HCT116 (cell line): ENCODE measurements at regions not wholly inside any gene's neighbourhood (a gene's known extent, or its start where the extent isn't known, plus 50 kb on each side); places are given as distances from the start of the nearest gene placed in this dataset.

Source experiments
- POLR2A ChIP-seq: IDR thresholded peaks from 2 replicates; pipeline ENCODE4 v1.7.0; 2011; ENCODE audit warnings: borderline replicate concordance; ENCODE audit not compliant: insufficient read depth, insufficient read length; ENCODE audit errors: extremely low read depth
- POLR2AphosphoS5 ChIP-seq: IDR thresholded peaks from 2 replicates; pipeline ENCODE4 v1.6.1; 2011; ENCODE audit warnings: mild to moderate bottlenecking, low read depth, low read length, moderate library complexity
- SIN3A ChIP-seq: IDR thresholded peaks from 2 replicates; pipeline ENCODE4 v1.6.1; 2012; ENCODE audit warnings: low read depth
- YY1 ChIP-seq: IDR thresholded peaks from 2 replicates; pipeline ENCODE4 v1.6.1; 2011; ENCODE audit warnings: low read length, low read depth, moderate library complexity, mild to moderate bottlenecking; ENCODE audit not compliant: insufficient replicate concordance; ENCODE audit errors: extremely low read depth
- TF ChIP-seq, protein P1 (sequence below), 3 experiments: fragments of 200-600 bp in 1 of 3; sonication (generic) in 1 of 3; IDR thresholded peaks in 2 of 3; conservative IDR thresholded peaks in 1 of 3; 2 replicates each; pipeline ENCODE4 v1.5.1; 2012 to 2017; ENCODE audit warnings: low read depth in 2 of 3, low read length in 2 of 3, antibody characterized with exemption in 1 of 3, borderline replicate concordance in 1 of 3, control low read depth in 1 of 3, mild to moderate bottlenecking in 1 of 3, mixed read lengths in 1 of 3, mixed run types in 1 of 3, moderate library complexity in 1 of 3; ENCODE audit not compliant: insufficient read depth in 1 of 3

GRCh38 chr1:213666113-213666512 is 321.7 kb upstream of the PROX1 start:
- TF ChIP-seq POLR2A (no peak), YY1 (no peak), POLR2AphosphoS5 (no peak), SIN3A (no peak)
- TF ChIP-seq, protein P1, sequence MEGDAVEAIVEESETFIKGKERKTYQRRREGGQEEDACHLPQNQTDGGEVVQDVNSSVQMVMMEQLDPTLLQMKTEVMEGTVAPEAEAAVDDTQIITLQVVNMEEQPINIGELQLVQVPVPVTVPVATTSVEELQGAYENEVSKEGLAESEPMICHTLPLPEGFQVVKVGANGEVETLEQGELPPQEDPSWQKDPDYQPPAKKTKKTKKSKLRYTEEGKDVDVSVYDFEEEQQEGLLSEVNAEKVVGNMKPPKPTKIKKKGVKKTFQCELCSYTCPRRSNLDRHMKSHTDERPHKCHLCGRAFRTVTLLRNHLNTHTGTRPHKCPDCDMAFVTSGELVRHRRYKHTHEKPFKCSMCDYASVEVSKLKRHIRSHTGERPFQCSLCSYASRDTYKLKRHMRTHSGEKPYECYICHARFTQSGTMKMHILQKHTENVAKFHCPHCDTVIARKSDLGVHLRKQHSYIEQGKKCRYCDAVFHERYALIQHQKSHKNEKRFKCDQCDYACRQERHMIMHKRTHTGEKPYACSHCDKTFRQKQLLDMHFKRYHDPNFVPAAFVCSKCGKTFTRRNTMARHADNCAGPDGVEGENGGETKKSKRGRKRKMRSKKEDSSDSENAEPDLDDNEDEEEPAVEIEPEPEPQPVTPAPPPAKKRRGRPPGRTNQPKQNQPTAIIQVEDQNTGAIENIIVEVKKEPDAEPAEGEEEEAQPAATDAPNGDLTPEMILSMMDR (IDR thresholded peaks at IDR 0.05 in 2 of 3, conservative IDR thresholded peaks at IDR 0.05 in 1 of 3; ENCODE audit: borderline replicate concordance in 1 of 3, insufficient read depth in 1 of 3, low read depth in 2 of 3, low read length in 2 of 3), result no peak
